ENCODE measurements at regions not wholly inside any gene's neighbourhood (a gene's known extent, or its start where the extent isn't known, plus 50 kb on each side); places are given as distances from the start of the nearest gene placed in this dataset.

GRCh38 chr17:69788957-69789356 lies 286.1 kb upstream of the KCNJ16 start:
- no peak overlapping the region for H3K4me3 ChIP-seq
- WGBS = 97% methylated on average over 2 of the region's 2 CpGs
- no peaks in the 10 kb centered on the region for H3K27me3 ChIP-seq
- H3K9me3 ChIP-seq = no peaks in the 10 kb centered on the region
- H3K36me3 ChIP-seq = no peaks in the 10 kb centered on the region
- DNase-seq (ENCODE audit: low spot score in 2 of 2) = no peak
- no peaks in the 10 kb centered on the region for H3K4me1 ChIP-seq
- H3K27ac ChIP-seq = no peak overlapping the region
- TF ChIP-seq CTCF (IDR thresholded peaks at IDR 0.05) (no peak), POLR2A (IDR thresholded peaks at IDR 0.05) (no peak), POLR2AphosphoS5 (IDR thresholded peaks at IDR 0.05) (no peak), EP300 (IDR thresholded peaks at IDR 0.05) (no peak)

DNA sequence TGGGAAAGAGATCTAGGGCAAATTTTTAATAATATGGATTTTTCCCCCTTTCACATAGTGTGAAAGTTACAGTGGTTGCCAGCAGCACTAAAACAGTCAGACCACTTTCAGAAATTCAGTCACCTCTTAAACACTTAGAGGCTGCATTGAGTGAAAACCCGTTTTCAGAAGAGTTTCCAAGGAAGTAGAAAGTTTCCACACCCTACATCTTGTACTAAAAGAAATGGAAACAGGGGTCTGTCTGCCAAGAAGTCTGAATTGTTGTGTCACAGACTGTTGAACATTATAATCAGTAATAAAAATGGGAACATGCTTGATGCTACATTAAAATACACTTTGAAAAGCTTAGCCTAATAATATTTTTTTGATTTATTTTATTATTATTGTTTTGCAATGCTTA lies 278.9 kb upstream of the KCNJ16 start:
- Histone ChIP-seq H3K9me3 (no peaks in the 10 kb centered on the region), H3K36me3 (no peaks in the 10 kb centered on the region), H3K4me1 (no peaks in the 10 kb centered on the region), H3K4me3 (no peak overlapping the region), H3K27ac (no peak overlapping the region), H3K27me3 (no peaks in the 10 kb centered on the region)
- WGBS = 15% methylated on average over 1 of the region's 1 CpG
- DNase-seq (ENCODE audit: low spot score in 2 of 2) = no peak
- TF ChIP-seq POLR2AphosphoS5 (IDR thresholded peaks at IDR 0.05) (no peak), CTCF (IDR thresholded peaks at IDR 0.05) (no peak), POLR2A (IDR thresholded peaks at IDR 0.05) (no peak), EP300 (IDR thresholded peaks at IDR 0.05) (no peak)

DNA sequence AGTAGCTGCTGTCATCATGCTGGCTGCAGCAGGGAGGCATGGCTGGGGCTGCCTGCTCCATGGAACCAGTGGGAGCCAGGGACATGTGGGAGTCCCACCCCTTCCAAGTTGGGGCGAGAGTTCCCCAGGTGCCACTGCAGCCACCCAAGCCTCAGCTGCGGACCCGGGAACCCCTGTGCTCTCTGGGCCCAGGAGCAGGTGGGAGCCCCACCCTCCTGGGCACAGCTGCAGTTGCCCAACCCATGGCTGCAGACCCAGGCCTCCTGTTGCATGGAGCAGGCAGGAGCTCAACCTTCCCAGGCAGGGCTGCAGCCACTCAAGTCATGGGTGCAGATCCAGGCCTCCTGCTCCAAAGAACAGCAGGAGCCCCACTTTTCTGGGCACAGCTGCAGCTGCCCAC lies 274.2 kb upstream of the KCNJ16 start:
- no peak overlapping the region for H3K4me3 ChIP-seq
- H3K4me1 ChIP-seq = no peaks in the 10 kb centered on the region
- H3K36me3 ChIP-seq = no peaks in the 10 kb centered on the region
- no peak overlapping the region for H3K27ac ChIP-seq
- TF ChIP-seq CTCF (IDR thresholded peaks at IDR 0.05) = no peak
- TF ChIP-seq POLR2A (IDR thresholded peaks at IDR 0.05) = no peak
- no peak for TF ChIP-seq POLR2AphosphoS5 (IDR thresholded peaks at IDR 0.05)
- H3K9me3 ChIP-seq = no peaks in the 10 kb centered on the region
- H3K27me3 ChIP-seq = no peaks in the 10 kb centered on the region
- DNase-seq (ENCODE audit: low spot score in 2 of 2) = no peak
- no CpG with 5 or more reads among the region's 3 CpGs for WGBS

DNA sequence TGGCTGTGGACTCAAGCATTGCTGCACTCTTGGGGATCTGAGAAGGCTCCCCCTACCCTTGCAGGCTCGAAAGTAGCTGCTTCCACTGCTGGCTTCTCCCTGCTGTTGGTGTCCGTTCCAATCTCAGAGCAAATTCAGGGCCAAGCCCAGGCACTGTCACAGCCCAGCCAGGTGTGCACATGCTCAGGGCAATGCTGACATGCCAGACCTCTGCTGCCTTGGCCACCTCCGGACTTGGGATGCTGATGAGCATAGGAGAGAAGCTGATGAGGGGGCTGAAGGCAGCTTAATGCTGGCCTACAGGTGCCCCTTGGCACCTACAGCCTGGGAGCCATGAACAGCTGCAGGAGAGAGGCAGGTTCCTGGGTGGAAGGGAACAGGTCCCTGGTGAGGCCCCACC lies 273.7 kb upstream of the KCNJ16 start:
- Histone ChIP-seq H3K9me3 (no peaks in the 10 kb centered on the region), H3K36me3 (no peaks in the 10 kb centered on the region), H3K27me3 (no peaks in the 10 kb centered on the region), H3K4me3 (no peak overlapping the region), H3K27ac (no peak overlapping the region), H3K4me1 (no peaks in the 10 kb centered on the region)
- DNase-seq (ENCODE audit: low spot score in 2 of 2) = no peak
- 93% methylated on average over 3 of the region's 3 CpGs for WGBS
- TF ChIP-seq EP300 (IDR thresholded peaks at IDR 0.05) = no peak
- no peak for TF ChIP-seq POLR2AphosphoS5 (IDR thresholded peaks at IDR 0.05)
- TF ChIP-seq POLR2A (IDR thresholded peaks at IDR 0.05) = no peak
- no peak for TF ChIP-seq CTCF (IDR thresholded peaks at IDR 0.05)

DNA sequence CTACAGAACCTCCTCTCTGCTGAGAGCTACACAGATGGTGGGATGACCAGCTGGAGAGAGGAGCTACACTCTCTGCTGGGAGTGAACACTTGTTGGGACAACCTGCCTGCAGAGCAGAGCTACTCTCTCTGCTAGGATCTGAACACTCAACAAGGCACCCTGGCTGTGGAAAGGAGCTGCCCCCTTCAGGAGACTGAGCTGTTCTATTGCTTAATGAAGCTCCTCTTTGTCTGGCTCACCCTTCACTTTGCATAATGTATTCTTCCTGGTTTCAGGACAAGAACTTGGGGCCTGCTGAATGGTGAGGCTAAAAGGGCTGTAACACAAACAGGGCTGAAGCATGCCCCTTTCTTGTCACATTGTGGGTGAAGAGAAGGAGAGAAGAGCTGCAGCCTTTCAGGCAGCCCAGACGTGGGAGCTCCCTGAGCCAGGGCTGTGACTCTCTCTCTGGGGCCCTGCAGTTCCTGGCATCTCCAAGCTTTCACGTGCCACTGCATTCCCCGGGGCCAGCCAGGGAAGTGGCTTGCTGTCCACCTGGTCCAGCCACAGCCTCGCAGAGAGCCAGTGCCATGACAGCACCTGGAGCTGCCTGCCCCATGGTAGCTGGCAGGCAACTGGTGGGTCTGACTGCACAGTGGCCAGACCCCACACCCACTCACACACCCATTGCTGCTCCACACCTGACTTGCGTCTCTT lies 272.8 kb upstream of the KCNJ16 start:
- TF ChIP-seq CTCF (IDR thresholded peaks at IDR 0.05) = no peak
- no peak for TF ChIP-seq POLR2A (IDR thresholded peaks at IDR 0.05)
- no peak for TF ChIP-seq EP300 (IDR thresholded peaks at IDR 0.05)
- no peak for TF ChIP-seq POLR2AphosphoS5 (IDR thresholded peaks at IDR 0.05)
- Histone ChIP-seq H3K9me3 (no peaks in the 10 kb centered on the region), H3K4me3 (no peak overlapping the region), H3K36me3 (no peaks in the 10 kb centered on the region), H3K27ac (no peak overlapping the region), H3K27me3 (no peaks in the 10 kb centered on the region), H3K4me1 (no peaks in the 10 kb centered on the region)
- WGBS = 100% methylated on average over 4 of the region's 5 CpGs
- no peak for DNase-seq (ENCODE audit: low spot score in 2 of 2)

All from suprapubic skin (tissue), 4 donors.